KMS-11 (cell line): ENCODE measurements at regions not wholly inside any gene's neighbourhood (a gene's known extent, or its start where the extent isn't known, plus 50 kb on each side); places are given as distances from the start of the nearest gene placed in this dataset.
A peak's percentile ranks its signal among the peaks of the same experiment; 100 is the strongest.

ENCODE experiments used
- H2AFZ ChIP-seq: fragments of 200-600 bp; sonication (generic); 2 replicates; pipeline ENCODE4 v1.6.1; 2016; ENCODE audit warnings: antibody characterized with exemption, mixed run types, low read depth
- H3K27ac ChIP-seq: fragments of 200-600 bp; sonication (generic); 2 replicates; pipeline ENCODE4 v1.6.1; 2016; ENCODE audit warnings: mild to moderate bottlenecking, mixed run types
- H3K27me3 ChIP-seq: fragments of 200-600 bp; sonication (generic); 2 replicates; pipeline ENCODE4 v1.6.1; 2017; ENCODE audit warnings: mild to moderate bottlenecking, low read depth, mixed run types, moderate library complexity; ENCODE audit not compliant: insufficient read depth
- H3K36me3 ChIP-seq: fragments of 200-600 bp; sonication (generic); 2 replicates; pipeline ENCODE4 v1.6.1; 2017; ENCODE audit warnings: mild to moderate bottlenecking, mixed run types; ENCODE audit not compliant: insufficient read depth
- H3K4me1 ChIP-seq: fragments of 200-600 bp; sonication (generic); 2 replicates; pipeline ENCODE4 v1.6.1; 2016; ENCODE audit warnings: mild to moderate bottlenecking, low read depth, mixed run types; ENCODE audit not compliant: poor library complexity, severe bottlenecking
- H3K4me2 ChIP-seq: fragments of 200-600 bp; sonication (generic); 2 replicates; pipeline ENCODE4 v1.7.0; 2016; ENCODE audit warnings: mild to moderate bottlenecking, mixed run types
- H3K4me3 ChIP-seq: fragments of 200-600 bp; sonication (generic); IDR thresholded peaks from 2 replicates; pipeline ENCODE4 v1.6.1; 2017; ENCODE audit warnings: low read depth, low read length, mixed read lengths; ENCODE audit not compliant: insufficient read depth
- H3K79me2 ChIP-seq: fragments of 200-600 bp; sonication (generic); 2 replicates; pipeline ENCODE4 v1.6.1; 2016; ENCODE audit warnings: low read depth, mixed run types; ENCODE audit not compliant: insufficient read depth
- H3K9ac ChIP-seq: fragments of 200-600 bp; sonication (generic); 2 replicates; pipeline ENCODE4 v1.6.1; 2016; ENCODE audit warnings: mild to moderate bottlenecking, mixed run types
- H4K20me1 ChIP-seq: fragments of 200-600 bp; sonication (generic); 2 replicates; pipeline ENCODE4 v1.6.1; 2016; ENCODE audit warnings: mild to moderate bottlenecking, mixed run types; ENCODE audit not compliant: insufficient read depth
- CTCF ChIP-seq: fragments of 200-600 bp; sonication (generic); conservative IDR thresholded peaks from 2 replicates; pipeline ENCODE4 v1.6.1; 2017; ENCODE audit warnings: low read depth, mild to moderate bottlenecking, antibody characterized with exemption, low read length, moderate library complexity, mixed read lengths

GRCh38 chr4:137823007-137823406 is 290.7 kb upstream of the PCDH18 start:
- TF ChIP-seq CTCF: no peak
- Histone ChIP-seq H3K4me3 (no peak overlapping the region), H3K79me2 (no peaks in the 10 kb centered on the region), H3K4me1 (no peaks in the 10 kb centered on the region), H3K27me3 (no peaks in the 10 kb centered on the region), H2AFZ (no peak overlapping the region), H4K20me1 (no peaks in the 10 kb centered on the region), H3K9ac (no peak overlapping the region), H3K36me3 (no peaks in the 10 kb centered on the region), H3K27ac (no peak overlapping the region), H3K4me2 (no peak overlapping the region)

GRCh38 chr4:137819964-137820383 is 287.7 kb upstream of the PCDH18 start:
- Histone ChIP-seq H3K36me3 (no peaks in the 10 kb centered on the region), H3K4me1 (no peaks in the 10 kb centered on the region), H2AFZ (no peak overlapping the region), H3K27ac (no peak overlapping the region), H3K4me2 (no peak overlapping the region), H3K27me3 (no peaks in the 10 kb centered on the region), H4K20me1 (no peaks in the 10 kb centered on the region), H3K9ac (no peak overlapping the region), H3K79me2 (no peaks in the 10 kb centered on the region), H3K4me3 (no peak overlapping the region)
- peak; percentile 76 for TF ChIP-seq CTCF

- Histone ChIP-seq H3K4me3 (no peak overlapping the region), H3K4me1 (no peaks in the 10 kb centered on the region), H3K9ac (no peak overlapping the region), H3K27ac (no peak overlapping the region), H3K27me3 (no peaks in the 10 kb centered on the region), H3K4me2 (no peak overlapping the region), H3K79me2 (no peaks in the 10 kb centered on the region), H4K20me1 (no peaks in the 10 kb centered on the region), H3K36me3 (no peaks in the 10 kb centered on the region), H2AFZ (no peak overlapping the region)
- no peak for TF ChIP-seq CTCF
Observed at GRCh38 chr4:137812258-137812657, 280.0 kb upstream of the PCDH18 start.

- Histone ChIP-seq H3K27ac (no peak overlapping the region), H3K4me2 (no peak overlapping the region), H2AFZ (no peak overlapping the region), H4K20me1 (no peaks in the 10 kb centered on the region), H3K9ac (no peak overlapping the region), H3K4me1 (no peaks in the 10 kb centered on the region), H3K79me2 (no peaks in the 10 kb centered on the region), H3K4me3 (no peak overlapping the region), H3K27me3 (no peaks in the 10 kb centered on the region), H3K36me3 (no peaks in the 10 kb centered on the region)
- no peak for TF ChIP-seq CTCF
Observed at GRCh38 chr4:137806420-137806819, 274.1 kb upstream of the PCDH18 start.
